ENCODE measurements at regions not wholly inside any gene's neighbourhood (a gene's known extent, or its start where the extent isn't known, plus 50 kb on each side); places are given as distances from the start of the nearest gene placed in this dataset.

DNA sequence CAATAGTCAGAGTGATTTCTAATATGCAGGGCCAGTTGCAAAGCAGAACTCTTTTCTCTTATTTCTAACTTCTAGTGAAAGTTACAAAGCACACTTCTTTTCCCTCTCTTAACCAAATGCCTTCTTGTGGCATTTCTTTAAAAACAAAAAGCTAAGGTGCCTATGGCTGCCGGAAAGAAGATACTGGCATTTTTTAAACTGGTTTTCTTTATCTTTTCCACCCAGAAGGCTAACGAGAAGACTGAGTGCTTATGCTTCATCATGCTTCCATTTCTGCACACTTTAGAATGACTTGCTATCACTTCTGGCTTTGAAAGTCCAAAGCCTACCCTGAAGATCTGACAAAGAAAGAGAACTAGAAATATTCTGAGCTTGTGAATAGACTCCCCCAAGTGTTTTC lies 141.3 kb downstream of the P2RY1 start:
- H3K9ac ChIP-seq (ENCODE audit: control insufficient read depth, extremely low read depth, insufficient read depth, low read length) = no peak overlapping the region
- no peaks in the 10 kb centered on the region for H3K9me3 ChIP-seq (ENCODE audit: control insufficient read depth, low read depth, low read length)
- FAIRE-seq (no peak), DNase-seq (ENCODE audit: low read depth, low spot score) (no peak)
- no peaks in the 10 kb centered on the region for H3K36me3 ChIP-seq (ENCODE audit: control insufficient read depth in 2 of 2, extremely low read depth in 1 of 2, insufficient read depth in 2 of 2, low read length in 2 of 2)
- TF ChIP-seq EZH2 (IDR thresholded peaks at IDR 0.05; ENCODE audit: low read length) = no peak
- TF ChIP-seq, protein P1, sequence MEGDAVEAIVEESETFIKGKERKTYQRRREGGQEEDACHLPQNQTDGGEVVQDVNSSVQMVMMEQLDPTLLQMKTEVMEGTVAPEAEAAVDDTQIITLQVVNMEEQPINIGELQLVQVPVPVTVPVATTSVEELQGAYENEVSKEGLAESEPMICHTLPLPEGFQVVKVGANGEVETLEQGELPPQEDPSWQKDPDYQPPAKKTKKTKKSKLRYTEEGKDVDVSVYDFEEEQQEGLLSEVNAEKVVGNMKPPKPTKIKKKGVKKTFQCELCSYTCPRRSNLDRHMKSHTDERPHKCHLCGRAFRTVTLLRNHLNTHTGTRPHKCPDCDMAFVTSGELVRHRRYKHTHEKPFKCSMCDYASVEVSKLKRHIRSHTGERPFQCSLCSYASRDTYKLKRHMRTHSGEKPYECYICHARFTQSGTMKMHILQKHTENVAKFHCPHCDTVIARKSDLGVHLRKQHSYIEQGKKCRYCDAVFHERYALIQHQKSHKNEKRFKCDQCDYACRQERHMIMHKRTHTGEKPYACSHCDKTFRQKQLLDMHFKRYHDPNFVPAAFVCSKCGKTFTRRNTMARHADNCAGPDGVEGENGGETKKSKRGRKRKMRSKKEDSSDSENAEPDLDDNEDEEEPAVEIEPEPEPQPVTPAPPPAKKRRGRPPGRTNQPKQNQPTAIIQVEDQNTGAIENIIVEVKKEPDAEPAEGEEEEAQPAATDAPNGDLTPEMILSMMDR (optimal IDR thresholded peaks at IDR 0.05 in 1 of 3, IDR thresholded peaks at IDR 0.05 in 1 of 3, conservative IDR thresholded peaks at IDR 0.05 in 1 of 3; ENCODE audit: extremely low read depth in 1 of 3, insufficient read depth in 2 of 3, low read length in 3 of 3) = no peak
- H3K9me1 ChIP-seq (ENCODE audit: control insufficient read depth, extremely low read depth, insufficient read depth, low read length) = no peaks in the 10 kb centered on the region
- H3K4me2 ChIP-seq (ENCODE audit: control insufficient read depth, extremely low read depth, insufficient read depth, low read depth, low read length) = no peak overlapping the region
- H3K27me3 ChIP-seq (ENCODE audit: control insufficient read depth, extremely low read depth, insufficient read depth, low read length) = no peaks in the 10 kb centered on the region
- H2AFZ ChIP-seq (ENCODE audit: control insufficient read depth, low read length) = no peak overlapping the region
- H3K4me3 ChIP-seq (ENCODE audit: control insufficient read depth in 2 of 3, extremely low read depth in 1 of 3, insufficient read depth in 2 of 3, low read depth in 1 of 3, low read length in 3 of 3) = no peak overlapping the region
- H4K20me1 ChIP-seq (ENCODE audit: control insufficient read depth, extremely low read depth, insufficient read depth, low read length) = no peaks in the 10 kb centered on the region
- no peaks in the 10 kb centered on the region for H3K79me2 ChIP-seq (ENCODE audit: control insufficient read depth, insufficient read depth, low read length)
- H3K27ac ChIP-seq (ENCODE audit: control insufficient read depth, insufficient read depth, low read length) = no peak overlapping the region
- no peaks in the 10 kb centered on the region for H3K4me1 ChIP-seq (ENCODE audit: control insufficient read depth, extremely low read depth, insufficient read depth, low read length)
- dilution Hi-C loops (cut with MboI; ENCODE audit: extremely low pct_ligation_motif_present, low sequenced_read_pairs) = no loop called here

DNA sequence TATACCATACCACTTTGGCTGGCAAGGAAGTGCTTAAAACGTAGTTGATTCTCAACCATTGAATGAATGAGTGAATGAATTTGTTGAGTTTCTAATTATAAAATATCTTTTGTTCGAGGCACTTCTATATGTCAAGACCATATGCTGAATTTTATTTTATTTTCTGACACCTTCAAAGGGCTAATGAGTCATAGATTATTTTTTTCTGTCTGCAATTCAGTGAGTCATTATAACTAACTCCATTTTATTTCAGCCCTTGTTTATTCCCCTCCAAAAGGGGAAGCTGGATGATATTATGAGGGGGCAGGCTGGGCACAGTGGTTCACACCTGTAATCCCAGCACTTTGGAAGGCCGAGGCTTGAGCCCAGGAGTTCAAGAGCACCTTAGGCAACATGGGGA lies 142.4 kb downstream of the P2RY1 start:
- H3K9ac ChIP-seq (ENCODE audit: control insufficient read depth, extremely low read depth, insufficient read depth, low read length) = no peak overlapping the region
- FAIRE-seq (no peak), DNase-seq (ENCODE audit: low read depth, low spot score) (no peak)
- H3K9me1 ChIP-seq (ENCODE audit: control insufficient read depth, extremely low read depth, insufficient read depth, low read length) = no peaks in the 10 kb centered on the region
- H2AFZ ChIP-seq (ENCODE audit: control insufficient read depth, low read length) = no peak overlapping the region
- H3K27me3 ChIP-seq (ENCODE audit: control insufficient read depth, extremely low read depth, insufficient read depth, low read length) = no peaks in the 10 kb centered on the region
- no peaks in the 10 kb centered on the region for H4K20me1 ChIP-seq (ENCODE audit: control insufficient read depth, extremely low read depth, insufficient read depth, low read length)
- no peaks in the 10 kb centered on the region for H3K9me3 ChIP-seq (ENCODE audit: control insufficient read depth, low read depth, low read length)
- no peak overlapping the region for H3K4me2 ChIP-seq (ENCODE audit: control insufficient read depth, extremely low read depth, insufficient read depth, low read depth, low read length)
- H3K4me3 ChIP-seq (ENCODE audit: control insufficient read depth in 2 of 3, extremely low read depth in 1 of 3, insufficient read depth in 2 of 3, low read depth in 1 of 3, low read length in 3 of 3) = no peak overlapping the region
- no peak overlapping the region for H3K27ac ChIP-seq (ENCODE audit: control insufficient read depth, insufficient read depth, low read length)
- dilution Hi-C loops (cut with MboI; ENCODE audit: extremely low pct_ligation_motif_present, low sequenced_read_pairs) = no loop called here
- no peaks in the 10 kb centered on the region for H3K4me1 ChIP-seq (ENCODE audit: control insufficient read depth, extremely low read depth, insufficient read depth, low read length)
- TF ChIP-seq EZH2 (IDR thresholded peaks at IDR 0.05; ENCODE audit: low read length) = no peak
- TF ChIP-seq, protein P1 (optimal IDR thresholded peaks at IDR 0.05 in 1 of 3, IDR thresholded peaks at IDR 0.05 in 1 of 3, conservative IDR thresholded peaks at IDR 0.05 in 1 of 3; ENCODE audit: extremely low read depth in 1 of 3, insufficient read depth in 2 of 3, low read length in 3 of 3) = no peak
- H3K36me3 ChIP-seq (ENCODE audit: control insufficient read depth in 2 of 2, extremely low read depth in 1 of 2, insufficient read depth in 2 of 2, low read length in 2 of 2) = no peaks in the 10 kb centered on the region
- no peaks in the 10 kb centered on the region for H3K79me2 ChIP-seq (ENCODE audit: control insufficient read depth, insufficient read depth, low read length)
